Left lung (tissue), 4 donors: ENCODE measurements at regions not wholly inside any gene's neighbourhood (a gene's known extent, or its start where the extent isn't known, plus 50 kb on each side); places are given as distances from the start of the nearest gene placed in this dataset.
A peak's percentile ranks its signal among the peaks of the same experiment; 100 is the strongest.

Source experiments
- ATAC-seq: fragments of 200-7000 bp; cut with Tn5 transposase; one replicate; pipeline ENCODE4 v1.9.1; 2020; ENCODE audit warnings: moderate library complexity
- DNase-seq, 4 donors: peaks; one replicate each; pipeline ENCODE4 v3.0.0-alpha.2; 2013 to 2020
- H3K27ac ChIP-seq, 2 donors: fragments of 200-600 bp; sonication (generic) in 1 of 2; one replicate each; pipeline versions ENCODE4 v1.5.0 to v1.8.0; 2020 to 2021
- H3K27me3 ChIP-seq, 2 donors: fragments of 200-600 bp; sonication (generic) in 1 of 2; one replicate each; pipeline versions ENCODE4 v1.5.0 to v1.8.0; 2020 to 2021
- H3K36me3 ChIP-seq, 2 donors: fragments of 200-600 bp; sonication (generic) in 1 of 2; one replicate each; pipeline versions ENCODE4 v1.5.0 to v1.8.0; 2020 to 2021
- H3K4me1 ChIP-seq, 2 donors: fragments of 200-600 bp; one replicate each; pipeline ENCODE4 v1.8.0; 2021
- H3K4me3 ChIP-seq, 2 donors: fragments of 200-600 bp; sonication (generic) in 1 of 2; one replicate each; pipeline versions ENCODE4 v1.5.0 to v1.8.0; 2020 to 2021; ENCODE audit warnings: mild to moderate bottlenecking in 1 of 2
- H3K9me3 ChIP-seq, 2 donors: fragments of 200-600 bp; sonication (generic) in 1 of 2; one replicate each; pipeline versions ENCODE4 v1.5.0 to v1.8.0; 2020 to 2021
- CTCF ChIP-seq, 2 donors: fragments of 200-600 bp; sonication (generic) in 1 of 2; IDR thresholded peaks; one replicate each; pipeline versions ENCODE4 v1.5.0 to v1.8.0; 2021; ENCODE audit warnings: antibody characterized with exemption in 2 of 2
- intact Hi-C, 2 donors: fragments of 100-400 bp; cut with DNase I; formaldehyde crosslinking; loops; one replicate each; pipeline versions ENCODE4 v1.11.2 to v1.14.2; 2022
- donor health status: DM: no; HTN: yes; CAD: no.
- donor health status: DM: no; HTN: no; CAD: no.

- H3K27me3 ChIP-seq = no peaks in the 10 kb centered on the region
- intact Hi-C loops = no loop called here
- ATAC-seq (no peak), DNase-seq (peak in 1 of 4 donors; percentile 16)
- H3K36me3 ChIP-seq = no peaks in the 10 kb centered on the region
- H3K9me3 ChIP-seq = no peaks in the 10 kb centered on the region
- no peaks in the 10 kb centered on the region for H3K4me1 ChIP-seq
- no peak overlapping the region for H3K27ac ChIP-seq
- no peak for TF ChIP-seq CTCF (IDR thresholded peaks at IDR 0.05)
- no peak overlapping the region for H3K4me3 ChIP-seq
These were observed 143.5 kb downstream of the MIAT start for GRCh38 chr22:26800858-26801257.

- TF ChIP-seq CTCF (IDR thresholded peaks at IDR 0.05) = no peak
- ATAC-seq (no peak), DNase-seq (no peak)
- no peaks in the 10 kb centered on the region for H3K36me3 ChIP-seq
- no peaks in the 10 kb centered on the region for H3K27me3 ChIP-seq
- H3K9me3 ChIP-seq = no peaks in the 10 kb centered on the region
- no peak overlapping the region for H3K4me3 ChIP-seq
- intact Hi-C loops = no loop called here
- no peaks in the 10 kb centered on the region for H3K4me1 ChIP-seq
- H3K27ac ChIP-seq = no peak overlapping the region
These were observed 144.1 kb downstream of the MIAT start for GRCh38 chr22:26801449-26801848.

GRCh38 chr22:26804315-26804714 is 146.9 kb downstream of the MIAT start:
- no peak for TF ChIP-seq CTCF (IDR thresholded peaks at IDR 0.05)
- H3K4me3 ChIP-seq = no peak overlapping the region
- no peaks in the 10 kb centered on the region for H3K4me1 ChIP-seq
- H3K27ac ChIP-seq = no peak overlapping the region
- DNase-seq (no peak), ATAC-seq (no peak)
- no peaks in the 10 kb centered on the region for H3K36me3 ChIP-seq
- intact Hi-C loops = no loop called here
- no peaks in the 10 kb centered on the region for H3K9me3 ChIP-seq
- no peaks in the 10 kb centered on the region for H3K27me3 ChIP-seq

GRCh38 chr22:26804911-26805539 is 147.6 kb downstream of the MIAT start:
- DNase-seq (no peak), ATAC-seq (no peak)
- Histone ChIP-seq H3K27ac (no peak overlapping the region), H3K4me3 (no peak overlapping the region), H3K36me3 (no peaks in the 10 kb centered on the region), H3K9me3 (no peaks in the 10 kb centered on the region), H3K4me1 (no peaks in the 10 kb centered on the region), H3K27me3 (no peaks in the 10 kb centered on the region)
- TF ChIP-seq CTCF (IDR thresholded peaks at IDR 0.05) = no peak
- intact Hi-C loops = no loop called here

- Histone ChIP-seq H3K4me1 (no peaks in the 10 kb centered on the region), H3K27me3 (no peaks in the 10 kb centered on the region), H3K4me3 (no peak overlapping the region), H3K9me3 (no peaks in the 10 kb centered on the region), H3K27ac (no peak overlapping the region), H3K36me3 (no peaks in the 10 kb centered on the region)
- DNase-seq (no peak), ATAC-seq (no peak)
- no peak for TF ChIP-seq CTCF (IDR thresholded peaks at IDR 0.05)
- intact Hi-C loops = no loop called here
These were observed 149.2 kb downstream of the MIAT start for GRCh38 chr22:26806445-26807175.
